ENCODE measurements at regions not wholly inside any gene's neighbourhood (a gene's known extent, or its start where the extent isn't known, plus 50 kb on each side); places are given as distances from the start of the nearest gene placed in this dataset.

GRCh38 chr4:80128941-80129340, 55.9 kb upstream of the ANTXR2 start:
- H3K9ac ChIP-seq (ENCODE audit: control insufficient read depth, extremely low read depth, insufficient read depth, low read length): no peak overlapping the region
- no peak for DNase-seq (ENCODE audit: low read depth, low spot score)
- TF ChIP-seq EZH2 (IDR thresholded peaks at IDR 0.05; ENCODE audit: low read length) (no peak), CTCF (optimal IDR thresholded peaks at IDR 0.05 in 1 of 3, IDR thresholded peaks at IDR 0.05 in 1 of 3, conservative IDR thresholded peaks at IDR 0.05 in 1 of 3; ENCODE audit: extremely low read depth in 1 of 3, insufficient read depth in 2 of 3, low read length in 3 of 3) (no peak)
- dilution Hi-C loops (cut with MboI; ENCODE audit: extremely low pct_ligation_motif_present, low sequenced_read_pairs): no loop called here
- no peaks in the 10 kb centered on the region for H3K9me3 ChIP-seq (ENCODE audit: control insufficient read depth, low read depth, low read length)
- FAIRE-seq: peak; percentile 13
- no peak overlapping the region for H3K4me3 ChIP-seq (ENCODE audit: control insufficient read depth in 2 of 3, extremely low read depth in 1 of 3, insufficient read depth in 2 of 3, low read depth in 1 of 3, low read length in 3 of 3)
- no peak overlapping the region for H3K27ac ChIP-seq (ENCODE audit: control insufficient read depth, insufficient read depth, low read length)
- H3K79me2 ChIP-seq (ENCODE audit: control insufficient read depth, insufficient read depth, low read length): no peaks in the 10 kb centered on the region
- H4K20me1 ChIP-seq (ENCODE audit: control insufficient read depth, extremely low read depth, insufficient read depth, low read length): no peaks in the 10 kb centered on the region
- no peak overlapping the region for H3K4me2 ChIP-seq (ENCODE audit: control insufficient read depth, extremely low read depth, insufficient read depth, low read depth, low read length)
- no peaks in the 10 kb centered on the region for H3K36me3 ChIP-seq (ENCODE audit: control insufficient read depth in 2 of 2, extremely low read depth in 1 of 2, insufficient read depth in 2 of 2, low read length in 2 of 2)
- no peaks in the 10 kb centered on the region for H3K27me3 ChIP-seq (ENCODE audit: control insufficient read depth, extremely low read depth, insufficient read depth, low read length)
- no peak overlapping the region for H2AFZ ChIP-seq (ENCODE audit: control insufficient read depth, low read length)
- H3K9me1 ChIP-seq (ENCODE audit: control insufficient read depth, extremely low read depth, insufficient read depth, low read length): no peaks in the 10 kb centered on the region
- H3K4me1 ChIP-seq (ENCODE audit: control insufficient read depth, extremely low read depth, insufficient read depth, low read length): peaks cover 45% of the 10 kb centered on the region

GRCh38 chr4:80127870-80128419, 54.9 kb upstream of the ANTXR2 start:
- Histone ChIP-seq H3K27ac (ENCODE audit: control insufficient read depth, insufficient read depth, low read length) (peak overlapping the region; percentile 60), H3K4me2 (ENCODE audit: control insufficient read depth, extremely low read depth, insufficient read depth, low read depth, low read length) (peak overlapping the region; percentile 66), H3K9me1 (ENCODE audit: control insufficient read depth, extremely low read depth, insufficient read depth, low read length) (no peaks in the 10 kb centered on the region), H3K9ac (ENCODE audit: control insufficient read depth, extremely low read depth, insufficient read depth, low read length) (no peak overlapping the region), H4K20me1 (ENCODE audit: control insufficient read depth, extremely low read depth, insufficient read depth, low read length) (no peaks in the 10 kb centered on the region), H3K9me3 (ENCODE audit: control insufficient read depth, low read depth, low read length) (no peaks in the 10 kb centered on the region), H3K4me1 (ENCODE audit: control insufficient read depth, extremely low read depth, insufficient read depth, low read length) (peaks cover 48% of the 10 kb centered on the region), H3K79me2 (ENCODE audit: control insufficient read depth, insufficient read depth, low read length) (no peaks in the 10 kb centered on the region), H2AFZ (ENCODE audit: control insufficient read depth, low read length) (no peak overlapping the region), H3K36me3 (ENCODE audit: control insufficient read depth in 2 of 2, extremely low read depth in 1 of 2, insufficient read depth in 2 of 2, low read length in 2 of 2) (no peaks in the 10 kb centered on the region), H3K27me3 (ENCODE audit: control insufficient read depth, extremely low read depth, insufficient read depth, low read length) (no peaks in the 10 kb centered on the region), H3K4me3 (ENCODE audit: control insufficient read depth in 2 of 3, extremely low read depth in 1 of 3, insufficient read depth in 2 of 3, low read depth in 1 of 3, low read length in 3 of 3) (peak overlapping the region in 1 of 3 experiments; percentile 32)
- no peak for DNase-seq (ENCODE audit: low read depth, low spot score)
- TF ChIP-seq EZH2 (IDR thresholded peaks at IDR 0.05; ENCODE audit: low read length): no peak
- no peak for TF ChIP-seq CTCF (optimal IDR thresholded peaks at IDR 0.05 in 1 of 3, IDR thresholded peaks at IDR 0.05 in 1 of 3, conservative IDR thresholded peaks at IDR 0.05 in 1 of 3; ENCODE audit: extremely low read depth in 1 of 3, insufficient read depth in 2 of 3, low read length in 3 of 3)
- FAIRE-seq: peak; percentile 72
- dilution Hi-C loops (cut with MboI; ENCODE audit: extremely low pct_ligation_motif_present, low sequenced_read_pairs): no loop called here
